Body of pancreas (tissue), 4 donors: ENCODE measurements at regions not wholly inside any gene's neighbourhood (a gene's known extent, or its start where the extent isn't known, plus 50 kb on each side); places are given as distances from the start of the nearest gene placed in this dataset.

ENCODE experiments used
- POLR2A ChIP-seq, 3 donors: fragments of 450-650 bp; IDR thresholded peaks; one replicate each; pipeline ENCODE4 v1.6.1; 2016; ENCODE audit warnings: antibody characterized with exemption in 3 of 3, mild to moderate bottlenecking in 2 of 3
- TF ChIP-seq, protein P1 (sequence below), 7 experiments: fragments of 450-650 bp in 4 of 7; fragments of 200-600 bp in 3 of 7; sonication (generic) in 3 of 7; IDR thresholded peaks; one replicate each; pipeline ENCODE4 v1.5.1; 2016 to 2019; ENCODE audit warnings: antibody characterized with exemption in 7 of 7

DNA sequence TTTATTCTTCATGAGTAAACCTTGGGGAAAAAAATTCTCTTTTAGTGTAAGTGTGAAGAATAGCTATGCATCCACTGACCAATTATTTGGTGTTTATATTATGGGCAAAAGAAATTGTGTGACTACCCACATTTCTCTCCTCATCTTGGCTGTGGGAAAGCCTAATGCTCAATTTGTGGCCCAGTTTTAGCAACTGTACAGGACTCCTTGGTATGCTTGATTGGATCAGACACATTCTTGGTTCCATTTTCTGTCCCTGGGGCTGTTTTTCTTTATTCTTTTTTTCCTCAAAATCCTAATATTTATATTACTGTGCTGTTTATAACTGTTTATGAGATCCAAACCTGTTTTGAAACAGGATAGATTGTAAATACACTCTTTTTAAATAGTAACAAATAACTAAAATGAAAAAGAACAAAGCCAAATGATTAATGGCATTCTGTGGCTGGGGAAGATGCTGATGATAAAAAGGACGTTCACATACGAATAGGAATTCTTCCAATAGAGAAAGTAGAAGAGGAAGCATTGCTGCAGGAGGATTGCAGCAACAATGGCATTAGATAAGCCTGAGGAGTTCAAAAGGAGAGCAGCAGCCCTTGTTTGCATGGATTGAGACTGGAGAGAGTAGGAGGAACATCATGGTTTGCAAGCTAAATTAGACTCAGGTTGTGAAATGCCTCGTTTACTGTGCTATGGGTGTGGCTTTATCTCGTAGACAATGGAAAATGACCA, 580.5 kb downstream of the INHBA start:
- TF ChIP-seq, protein P1, sequence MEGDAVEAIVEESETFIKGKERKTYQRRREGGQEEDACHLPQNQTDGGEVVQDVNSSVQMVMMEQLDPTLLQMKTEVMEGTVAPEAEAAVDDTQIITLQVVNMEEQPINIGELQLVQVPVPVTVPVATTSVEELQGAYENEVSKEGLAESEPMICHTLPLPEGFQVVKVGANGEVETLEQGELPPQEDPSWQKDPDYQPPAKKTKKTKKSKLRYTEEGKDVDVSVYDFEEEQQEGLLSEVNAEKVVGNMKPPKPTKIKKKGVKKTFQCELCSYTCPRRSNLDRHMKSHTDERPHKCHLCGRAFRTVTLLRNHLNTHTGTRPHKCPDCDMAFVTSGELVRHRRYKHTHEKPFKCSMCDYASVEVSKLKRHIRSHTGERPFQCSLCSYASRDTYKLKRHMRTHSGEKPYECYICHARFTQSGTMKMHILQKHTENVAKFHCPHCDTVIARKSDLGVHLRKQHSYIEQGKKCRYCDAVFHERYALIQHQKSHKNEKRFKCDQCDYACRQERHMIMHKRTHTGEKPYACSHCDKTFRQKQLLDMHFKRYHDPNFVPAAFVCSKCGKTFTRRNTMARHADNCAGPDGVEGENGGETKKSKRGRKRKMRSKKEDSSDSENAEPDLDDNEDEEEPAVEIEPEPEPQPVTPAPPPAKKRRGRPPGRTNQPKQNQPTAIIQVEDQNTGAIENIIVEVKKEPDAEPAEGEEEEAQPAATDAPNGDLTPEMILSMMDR (IDR thresholded peaks at IDR 0.05), result no peak
- TF ChIP-seq POLR2A (IDR thresholded peaks at IDR 0.05), result no peak
